ENCODE measurements at regions not wholly inside any gene's neighbourhood (a gene's known extent, or its start where the extent isn't known, plus 50 kb on each side); places are given as distances from the start of the nearest gene placed in this dataset.

DNA sequence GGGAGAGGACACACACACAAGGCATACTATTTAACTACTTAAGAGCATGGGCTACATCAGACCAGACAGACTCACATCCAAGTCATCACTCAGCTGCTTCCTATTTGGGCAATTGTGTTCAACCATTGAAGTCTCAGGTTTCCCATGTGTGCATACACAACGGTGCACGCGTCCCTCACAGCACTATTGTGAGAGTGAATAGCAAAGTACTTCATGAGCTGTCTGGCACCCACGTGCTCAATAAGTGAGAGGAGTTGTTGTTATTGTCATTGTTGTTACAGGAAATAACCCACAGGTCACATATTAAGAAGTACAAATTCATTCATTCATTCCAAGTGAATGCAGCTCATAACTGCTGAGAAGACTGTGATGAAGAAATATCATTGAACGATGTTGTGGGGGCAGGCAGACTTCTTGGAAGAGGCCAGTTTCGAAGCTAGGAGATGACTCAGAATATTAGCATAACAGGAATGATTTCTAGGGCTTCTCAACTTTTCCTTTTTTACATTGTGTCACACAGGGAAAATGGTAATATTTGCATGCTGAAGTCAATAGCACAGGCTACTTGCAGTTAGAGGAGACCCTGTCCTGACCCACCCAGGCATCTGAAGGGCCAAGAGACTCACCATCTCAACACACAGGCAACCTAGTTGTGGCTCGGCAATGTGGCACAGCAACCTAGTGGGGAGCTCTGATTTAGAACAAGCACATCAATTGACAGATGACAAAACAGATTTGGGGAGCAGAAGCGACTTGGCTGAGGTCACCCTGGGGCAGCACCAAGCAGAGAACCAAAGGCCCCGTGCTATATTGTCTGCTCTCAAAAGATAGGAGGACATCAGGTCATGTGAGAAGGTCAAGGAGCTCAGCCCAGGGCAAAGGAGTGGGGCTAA lies 606.0 kb downstream of the BUD13 start:
- CTCF ChIA-PET, result no interaction called here
- POLR2A ChIA-PET, result no interaction called here

DNA sequence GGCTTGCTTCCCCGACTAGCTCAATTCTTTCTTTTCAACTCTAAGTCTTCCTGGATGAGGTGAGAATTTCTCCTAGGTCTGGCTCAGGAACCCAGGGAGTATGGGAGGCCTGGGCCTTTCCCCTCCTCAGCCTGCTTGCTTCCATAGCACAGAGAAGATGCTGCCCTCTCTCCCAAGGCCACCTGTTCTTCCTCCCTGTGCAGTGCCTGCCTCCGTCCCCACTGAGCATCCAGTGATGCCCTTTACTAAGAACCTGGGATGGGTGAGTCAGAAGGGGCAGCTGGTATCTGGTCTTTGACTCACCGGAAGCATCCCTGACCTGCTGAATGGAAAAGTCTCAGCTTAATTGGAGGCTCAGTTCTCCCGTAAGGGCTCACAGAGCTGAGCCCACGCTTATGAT lies 607.9 kb downstream of the BUD13 start:
- CTCF ChIA-PET, result no interaction called here
- POLR2A ChIA-PET, result no interaction called here

DNA sequence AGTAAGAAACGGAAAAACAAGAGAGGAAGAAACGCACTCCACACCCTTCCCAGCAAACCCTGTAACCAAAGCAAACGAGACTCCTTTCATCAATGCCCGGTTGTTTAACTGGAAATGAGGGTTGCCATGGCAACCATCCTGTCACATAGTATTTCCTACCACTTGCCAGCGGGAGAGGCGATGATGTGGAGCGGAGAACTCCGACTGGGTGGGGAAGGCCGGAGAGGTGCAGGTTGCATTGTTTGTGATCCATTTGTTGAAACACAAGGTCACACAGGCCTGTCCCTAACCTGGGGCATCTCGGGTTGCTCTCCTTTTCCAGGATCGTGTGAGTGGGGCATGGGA lies 609.9 kb downstream of the BUD13 start:
- ChIA-PET CTCF (no interaction called here), POLR2A (no interaction called here)

DNA sequence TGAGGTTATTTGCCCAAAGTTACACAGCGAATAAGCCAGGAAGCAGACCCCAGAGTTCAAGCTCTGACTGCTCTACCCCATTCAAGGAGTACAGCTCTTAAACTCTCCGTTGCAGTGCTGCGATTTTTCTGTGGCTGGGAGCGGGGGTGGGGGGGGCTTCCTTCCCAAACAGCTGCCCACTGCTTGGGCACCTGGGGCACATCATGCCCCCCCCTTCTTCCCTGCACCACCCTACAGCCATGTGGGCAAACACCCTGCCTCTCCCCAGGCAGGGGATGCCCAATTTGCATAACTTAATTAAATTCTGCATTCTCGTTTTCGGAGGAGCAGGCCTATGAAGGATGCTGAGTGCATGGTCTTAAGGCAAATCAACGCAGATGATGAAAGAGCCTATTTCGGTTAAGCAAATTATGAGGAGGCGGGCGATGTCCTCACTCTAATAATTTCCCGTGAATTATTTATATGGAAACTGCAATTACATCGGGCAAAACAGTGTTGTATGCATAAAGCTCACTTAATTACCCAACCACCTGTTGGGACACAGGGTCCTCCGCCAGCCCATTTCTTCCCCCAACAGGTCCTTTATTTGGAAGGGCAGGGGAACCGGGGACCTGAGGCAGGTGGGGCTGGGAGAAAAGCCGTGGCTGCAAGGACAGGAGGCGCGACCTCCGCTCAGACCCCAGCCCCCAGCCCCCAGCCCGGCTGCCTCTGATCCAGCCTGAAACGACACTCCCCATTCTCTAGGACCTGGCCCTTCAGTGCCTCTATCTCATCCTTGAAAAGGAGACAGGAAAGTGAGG lies 610.5 kb downstream of the BUD13 start:
- POLR2A ChIA-PET, result no interaction called here
- CTCF ChIA-PET, result no interaction called here

DNA sequence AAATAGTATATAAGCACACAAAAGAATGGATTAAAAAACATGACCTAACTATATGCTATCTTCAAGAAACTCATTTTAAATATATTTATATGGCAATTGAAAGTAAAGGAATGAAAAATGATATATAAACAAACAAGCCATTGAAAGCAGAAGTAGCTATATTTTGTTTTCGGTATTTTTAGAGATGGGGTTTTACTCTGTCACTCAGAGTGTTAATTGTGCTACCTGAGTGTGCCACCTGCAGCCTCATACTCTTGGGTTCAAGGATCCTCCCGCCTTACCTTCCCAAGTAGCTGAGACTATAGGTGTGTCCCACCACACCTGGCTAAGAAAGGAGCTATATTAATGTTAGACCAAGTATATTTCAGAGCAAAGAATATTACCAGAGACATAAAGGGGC lies 624.1 kb downstream of the BUD13 start:
- CTCF ChIA-PET, result no interaction called here
- POLR2A ChIA-PET, result interaction anchor here (0.5 kb wide), 1 partner anchor 9 kb away, joined by 3 read pairs; no protein-coding TSS in a partner anchor

DNA sequence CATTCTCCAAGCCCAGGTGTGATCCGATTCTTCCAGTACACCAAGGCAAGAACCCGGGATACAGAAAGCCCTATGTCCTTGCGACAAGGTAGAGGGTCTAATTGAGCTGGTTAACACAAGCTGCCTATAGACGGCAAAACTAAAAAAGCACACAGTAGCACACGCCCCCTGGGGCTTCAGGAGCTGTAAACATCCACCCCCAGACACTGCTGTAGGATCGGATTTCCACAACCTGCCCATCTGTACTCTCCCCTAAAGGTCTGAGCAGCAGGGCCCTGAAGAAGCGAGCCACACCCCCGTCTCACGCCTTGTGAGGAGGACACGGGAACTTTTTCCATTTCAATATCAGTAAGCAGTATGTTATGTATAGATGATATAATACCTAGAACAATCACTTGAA lies 624.7 kb downstream of the BUD13 start:
- CTCF ChIA-PET, result no interaction called here
- POLR2A ChIA-PET, result interaction anchor here (0.5 kb wide), 1 partner anchor 8 kb away, joined by 3 read pairs; no protein-coding TSS in a partner anchor

DNA sequence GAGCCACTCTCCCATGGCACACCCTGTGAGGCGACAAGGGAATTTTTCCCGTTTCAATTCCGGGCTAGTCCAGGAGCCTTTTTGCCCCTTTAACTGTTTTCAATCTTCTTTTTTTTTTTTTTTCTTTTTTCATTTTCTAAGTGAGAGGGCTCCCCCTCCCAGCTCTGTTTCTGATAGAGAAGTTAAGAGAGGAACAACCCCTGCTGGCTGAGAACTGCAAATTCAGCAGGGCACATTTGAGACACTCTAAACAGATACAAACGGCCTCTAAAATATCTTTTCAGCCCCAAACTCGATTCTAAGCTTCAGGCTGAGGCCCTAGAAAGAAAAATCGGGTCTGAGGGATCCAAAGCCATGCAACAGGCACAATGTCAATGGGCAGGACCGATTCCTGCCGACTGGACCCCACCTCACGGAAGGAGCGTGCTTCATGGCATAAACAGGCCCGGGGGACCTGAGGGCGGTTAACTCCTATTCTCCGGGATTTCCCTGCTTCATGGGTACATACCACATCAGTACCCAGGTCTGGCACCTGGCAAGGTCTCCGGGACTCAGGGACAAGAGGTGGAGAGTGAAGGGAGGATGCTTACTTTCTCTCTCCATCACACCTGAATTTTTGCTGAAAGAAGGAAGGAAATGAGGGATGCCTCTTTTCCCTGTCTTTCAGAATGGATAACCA lies 627.5 kb downstream of the BUD13 start:
- ChIA-PET POLR2A (no interaction called here), CTCF (no interaction called here)

DNA sequence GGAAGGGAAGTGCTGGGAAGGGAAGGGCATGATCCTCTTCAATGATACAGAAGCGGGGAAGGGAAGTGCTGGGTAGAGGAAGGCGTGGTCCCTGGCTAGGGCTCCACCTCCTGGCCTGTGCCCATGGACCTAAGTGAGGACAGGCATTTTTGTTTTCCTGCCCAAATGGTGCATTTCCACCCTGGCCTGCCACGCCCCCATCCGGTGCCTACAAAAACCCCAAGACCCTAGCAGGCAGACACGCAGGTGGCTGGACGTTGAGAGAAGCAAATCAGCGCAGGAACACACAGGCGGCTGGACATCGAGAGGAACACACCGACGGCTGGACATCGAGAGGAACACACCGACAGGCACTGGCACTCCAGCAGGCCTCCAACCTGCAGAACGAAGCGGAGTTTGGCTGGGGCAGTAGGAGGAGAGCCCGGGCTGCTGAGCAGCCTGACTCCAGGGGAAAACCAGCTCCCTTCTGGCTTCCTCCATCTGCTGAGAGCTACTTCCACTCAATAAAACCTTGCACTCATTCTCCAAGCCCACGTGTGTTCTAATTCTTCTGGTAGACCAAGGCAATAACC lies 628.3 kb downstream of the BUD13 start:
- ChIA-PET POLR2A (no interaction called here), CTCF (no interaction called here)

DNA sequence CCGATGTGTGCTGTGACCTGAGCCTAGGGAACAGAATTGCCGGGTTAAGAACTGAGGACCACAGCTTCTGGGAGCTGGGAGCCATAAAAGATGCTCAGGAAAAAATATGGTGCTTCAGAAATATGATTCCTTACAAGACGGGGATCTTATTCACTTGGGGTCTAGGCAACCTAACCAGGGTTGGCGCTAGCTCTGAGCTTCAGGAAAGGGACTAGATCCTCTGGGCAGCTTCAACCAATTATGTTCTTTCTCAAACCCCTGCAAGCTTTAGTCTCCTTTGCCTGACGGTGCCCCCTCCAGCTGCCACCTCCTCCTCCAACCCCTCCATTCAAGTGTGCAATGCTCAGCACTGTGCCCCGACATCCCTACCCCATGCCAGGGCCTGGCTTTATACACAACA lies 634.1 kb upstream of the CADM1 start:
- ChIA-PET CTCF (no interaction called here), POLR2A (no interaction called here)

DNA sequence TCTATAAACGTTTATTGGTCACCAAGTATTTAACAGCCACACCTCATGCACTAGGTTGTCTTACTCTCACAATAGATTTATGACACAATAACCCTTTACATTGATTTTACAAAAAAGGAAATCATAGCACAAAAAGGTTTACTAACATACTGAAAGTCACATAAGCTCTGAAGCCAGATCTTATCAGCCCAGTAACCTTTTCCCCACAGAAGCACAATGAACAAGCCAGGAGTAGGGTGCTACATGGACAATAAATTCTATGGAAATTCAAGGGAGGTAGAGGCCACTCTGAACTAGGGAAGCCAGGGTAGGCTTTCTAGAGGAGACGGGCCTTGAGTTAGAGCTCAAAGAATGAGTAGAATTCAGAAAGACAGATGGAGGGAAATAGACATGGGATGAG lies 633.5 kb upstream of the CADM1 start:
- ChIA-PET CTCF (no interaction called here), POLR2A (no interaction called here)

DNA sequence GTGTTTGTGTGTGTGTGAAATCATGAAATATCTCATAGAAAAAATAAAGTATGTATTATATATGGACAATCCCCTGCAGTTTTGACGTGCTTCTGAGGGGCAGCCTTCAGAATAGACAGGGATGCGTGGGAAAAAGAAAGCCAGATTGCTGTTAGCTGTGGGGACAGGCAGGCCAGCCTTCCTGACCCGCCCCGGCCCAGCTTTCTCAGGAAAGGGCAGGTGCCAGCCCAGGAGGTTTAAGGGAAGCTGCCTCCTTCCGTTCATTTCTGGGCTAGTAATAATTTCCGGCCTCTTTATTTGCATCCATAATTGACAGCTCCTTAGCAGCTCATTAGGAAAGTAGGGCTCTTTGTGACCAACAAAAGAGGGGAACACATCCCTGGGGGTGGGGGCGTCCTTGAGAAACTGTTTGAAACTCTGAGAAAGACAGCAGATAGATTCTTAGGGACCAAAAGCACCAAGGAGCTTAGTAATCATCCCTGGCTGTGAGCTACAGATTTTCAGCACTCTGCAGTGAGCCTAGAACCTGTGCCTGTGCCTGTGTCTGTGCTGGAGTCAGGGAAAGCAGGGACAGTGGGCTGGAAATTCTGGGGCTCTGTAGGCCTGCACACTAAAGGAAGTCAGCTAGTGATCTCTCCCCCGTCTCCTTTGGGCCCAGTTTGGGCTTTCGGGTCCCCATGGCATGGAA lies 632.9 kb upstream of the CADM1 start:
- CTCF ChIA-PET, result no interaction called here
- POLR2A ChIA-PET, result no interaction called here

DNA sequence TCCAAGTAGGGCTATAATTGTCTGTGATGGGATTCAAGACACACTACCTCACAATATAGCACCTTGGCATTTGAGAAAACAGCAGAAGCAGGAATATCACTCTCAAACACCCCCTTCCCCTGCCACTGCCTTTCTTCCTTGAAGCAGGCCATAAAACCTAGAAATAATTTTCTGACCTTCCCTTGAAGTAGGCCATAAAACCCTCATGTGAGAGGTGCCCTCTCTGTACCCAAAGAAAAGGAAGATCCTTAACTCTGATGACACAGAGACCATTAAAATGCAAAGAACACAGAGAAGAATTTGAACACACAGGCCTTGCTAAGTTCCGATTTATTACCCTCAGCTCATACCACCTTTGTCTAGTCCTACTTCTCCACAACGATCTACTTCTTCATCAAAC lies 631.7 kb upstream of the CADM1 start:
- POLR2A ChIA-PET, result no interaction called here
- CTCF ChIA-PET, result no interaction called here

DNA sequence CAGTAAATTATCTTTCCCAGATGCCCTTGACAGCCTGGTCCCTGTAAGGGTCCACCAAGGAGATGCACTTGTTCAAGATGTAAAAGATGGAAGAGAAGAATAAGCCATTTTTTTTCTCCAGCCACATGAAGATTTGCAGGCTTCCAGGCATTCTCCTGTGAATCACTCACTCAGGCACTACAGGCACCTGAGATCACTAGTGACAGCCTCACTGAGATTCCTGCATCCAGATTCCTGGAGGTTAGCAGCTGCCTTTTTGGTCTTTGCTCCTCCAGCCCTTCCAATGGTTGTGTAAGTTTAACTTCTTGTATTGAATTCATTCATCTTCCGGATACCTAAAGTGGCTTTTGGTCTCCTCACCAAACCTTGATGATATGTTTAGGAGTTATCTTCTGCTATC lies 630.2 kb upstream of the CADM1 start:
- ChIA-PET POLR2A (no interaction called here), CTCF (no interaction called here)

DNA sequence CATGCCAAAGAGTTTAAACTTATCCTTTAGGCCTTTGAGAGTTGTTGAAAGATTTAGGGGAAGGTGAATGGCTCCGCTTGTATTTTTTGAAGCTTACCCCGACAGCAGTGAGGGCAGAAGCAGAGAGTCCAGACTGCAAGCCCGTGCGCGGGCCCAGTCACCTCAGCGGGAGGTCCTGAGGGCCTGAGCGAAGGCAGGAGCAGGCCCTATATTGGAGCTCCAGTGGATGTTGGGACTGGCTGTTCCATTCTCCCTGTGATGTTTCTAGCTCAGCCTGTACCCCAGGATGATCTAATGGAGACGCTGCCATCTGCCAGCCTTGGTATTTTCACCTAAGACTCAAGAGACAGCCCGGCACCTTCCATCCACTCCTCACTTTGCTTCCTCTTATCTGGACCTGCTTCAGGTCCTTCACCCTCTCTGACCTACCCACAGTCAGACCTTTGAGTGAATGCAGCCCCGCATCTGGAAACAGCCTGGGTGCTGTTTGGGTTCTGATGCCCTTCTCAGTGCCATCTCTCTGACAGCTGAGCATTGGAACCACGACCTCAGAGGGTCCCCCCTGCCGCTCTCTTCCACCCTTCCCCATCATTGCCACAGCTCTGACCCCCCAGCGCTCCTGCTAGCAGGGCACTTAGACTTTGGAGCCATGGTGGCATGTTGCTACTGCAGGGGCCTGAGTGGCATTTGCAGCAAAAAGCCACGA lies 628.2 kb upstream of the CADM1 start:
- CTCF ChIA-PET, result no interaction called here
- POLR2A ChIA-PET, result no interaction called here

DNA sequence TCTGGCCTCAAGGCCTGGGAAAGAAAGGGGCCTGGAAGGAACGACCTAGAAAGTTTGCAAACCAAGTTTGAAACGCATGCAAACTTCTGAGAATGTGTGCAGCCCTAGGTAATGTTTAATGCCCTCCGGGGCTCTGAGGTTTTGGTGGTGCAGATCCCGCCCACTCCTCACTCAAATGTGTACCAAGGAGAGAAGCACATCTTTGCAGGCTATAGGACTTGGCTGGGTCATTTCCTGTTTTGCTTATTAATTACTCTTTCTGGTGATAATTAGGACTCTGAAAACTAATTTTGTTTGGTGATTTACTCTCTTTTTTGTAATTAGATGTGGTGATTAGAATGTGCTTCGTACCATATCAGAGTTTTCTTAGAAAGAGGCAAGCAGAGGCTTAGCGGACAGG lies 625.9 kb upstream of the CADM1 start:
- CTCF ChIA-PET, result no interaction called here
- POLR2A ChIA-PET, result no interaction called here

DNA sequence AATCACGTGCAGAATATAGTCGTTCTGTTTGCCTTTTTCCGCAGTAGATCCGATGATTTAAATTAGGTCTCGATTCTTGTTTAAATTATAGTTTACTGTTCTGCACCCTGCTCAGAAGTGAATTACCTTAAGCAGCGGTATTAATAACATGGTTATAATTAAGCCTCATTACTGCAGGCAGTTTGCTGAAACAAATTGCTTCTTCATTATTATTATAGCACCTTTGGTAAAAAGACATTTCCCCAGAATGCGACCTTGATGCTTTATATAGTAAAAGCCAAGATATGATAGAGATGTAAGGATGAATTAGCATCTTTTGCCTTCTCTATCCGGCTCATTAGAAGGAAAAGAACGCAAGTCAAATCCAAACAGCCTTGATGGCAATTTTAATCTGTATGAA lies 625.2 kb upstream of the CADM1 start:
- ChIA-PET POLR2A (no interaction called here), CTCF (no interaction called here)

DNA sequence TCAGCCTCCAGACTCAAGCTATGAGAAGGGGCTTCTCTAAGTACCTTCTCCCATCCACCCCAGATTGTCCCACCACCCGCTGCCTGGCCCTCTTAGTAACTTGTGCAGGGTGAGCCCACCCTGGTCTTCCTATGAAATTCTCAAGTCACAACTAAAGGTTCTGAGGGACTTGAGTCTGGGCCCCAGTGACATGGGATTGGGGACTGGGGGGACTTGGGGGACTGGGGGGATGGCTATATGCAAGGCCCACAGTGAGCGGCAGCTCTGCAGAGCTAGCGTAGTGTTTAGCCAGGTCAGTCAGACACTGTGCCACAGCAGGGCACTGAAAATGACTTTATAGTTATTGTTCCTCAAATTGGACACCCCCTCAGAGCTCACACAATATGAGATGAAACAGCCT lies 622.3 kb upstream of the CADM1 start:
- POLR2A ChIA-PET, result no interaction called here
- CTCF ChIA-PET, result no interaction called here

DNA sequence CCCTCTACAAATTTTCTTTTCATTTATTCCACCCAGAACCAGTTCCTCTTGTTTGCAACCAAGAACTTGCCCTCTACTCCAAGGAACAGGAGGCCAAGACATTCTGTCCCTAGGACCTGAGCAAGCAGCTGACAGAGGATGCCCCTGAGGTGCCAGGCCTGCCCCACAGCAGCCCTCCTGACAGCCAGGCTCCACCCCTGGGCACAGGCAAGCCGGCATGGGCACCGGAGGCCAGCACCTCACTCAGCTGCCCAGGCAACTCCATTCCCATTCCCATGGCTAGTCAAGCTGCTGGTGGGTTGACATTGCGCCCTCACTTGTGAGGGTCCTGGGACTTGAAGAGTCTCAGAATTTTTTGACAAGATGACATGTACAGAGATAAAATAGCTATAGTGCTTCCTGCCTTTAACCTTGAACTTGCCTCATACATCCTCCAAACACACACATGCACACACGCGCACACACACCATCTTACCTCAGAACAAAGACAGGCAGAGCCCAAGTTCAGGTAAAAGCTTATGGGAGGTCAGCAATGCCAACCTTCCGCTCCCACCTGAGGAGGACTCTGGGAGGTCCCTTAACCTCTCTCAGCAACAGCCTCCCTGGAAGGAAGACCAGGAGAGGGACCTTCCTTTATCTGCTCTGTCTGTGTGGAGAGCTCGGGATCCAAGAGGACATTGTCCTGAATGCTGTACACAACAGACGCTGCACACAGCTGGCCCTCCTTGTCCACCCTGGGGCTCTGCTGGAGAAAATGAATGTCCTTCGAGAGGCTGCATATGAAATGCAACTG lies 620.9 kb upstream of the CADM1 start:
- ChIA-PET CTCF (no interaction called here), POLR2A (no interaction called here)

DNA sequence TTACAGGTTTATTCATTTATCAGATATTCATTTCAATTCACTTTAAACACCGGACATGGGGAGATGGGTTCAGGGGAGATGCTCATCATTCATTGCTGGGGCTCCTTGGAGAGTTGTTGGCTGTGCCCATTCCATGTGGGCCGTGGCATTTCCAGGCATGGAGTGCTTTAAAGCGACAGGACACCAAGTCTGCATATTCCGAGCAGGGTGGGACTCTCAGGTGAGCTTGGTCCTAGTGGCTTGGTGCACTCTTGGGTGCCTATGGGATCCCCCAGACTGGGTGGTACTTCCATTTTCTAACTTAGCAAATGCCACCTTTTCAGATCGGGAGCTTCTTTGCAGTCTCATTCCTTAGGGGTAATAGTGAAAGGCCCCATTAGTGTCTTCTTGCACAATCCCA lies 619.5 kb upstream of the CADM1 start:
- ChIA-PET CTCF (no interaction called here), POLR2A (no interaction called here)
